Panc1 (cell line): ENCODE measurements at regions not wholly inside any gene's neighbourhood (a gene's known extent, or its start where the extent isn't known, plus 50 kb on each side); places are given as distances from the start of the nearest gene placed in this dataset.

Experiments used
- ATAC-seq: fragments of 200-7000 bp; cut with Tn5 transposase; 2 replicates; pipeline ENCODE4 v1.9.1; 2020; ENCODE audit warnings: mild to moderate bottlenecking, moderate library complexity
- BruUV-seq: library from RNA; stranded (reverse); fragments of 400-500 nt; replicated peaks from 2 replicates; lab custom pipeline; 2021; lab: Mats Ljungman, UMichigan
- CTCF ChIA-PET: fragments of 300-600 bp; sonication (Branson Sonifier 250); formaldehyde crosslinking; loops from one replicate; lab custom pipeline; 2022; ENCODE audit warnings: antibody characterized with exemption; lab: Charles Lee
- POLR2A ChIA-PET: fragments of 300-600 bp; sonication (Branson Sonifier 250); formaldehyde crosslinking; loops from one replicate; lab custom pipeline; 2022; ENCODE audit warnings: antibody characterized with exemption; lab: Charles Lee
- DNase-seq: peaks from one replicate; pipeline ENCODE4 v3.0.0-alpha.2; 2010; ENCODE audit warnings: low read depth, low spot score
- H3K27ac ChIP-seq: 2 replicates; pipeline ENCODE4 v1.5.1; 2011; ENCODE audit warnings: mild to moderate bottlenecking, low read length, inconsistent platforms
- H3K27me3 ChIP-seq: fragments of 200-500 bp; sonication (Bioruptor generic); 2 replicates; pipeline ENCODE4 v1.6.0; 2014; ENCODE audit warnings: low read length, inconsistent platforms; ENCODE audit not compliant: control insufficient read depth, insufficient read depth
- H3K36me3 ChIP-seq: fragments of 200-500 bp; sonication (Bioruptor generic); 2 replicates; pipeline ENCODE4 v1.5.1; 2014; ENCODE audit warnings: inconsistent platforms, mild to moderate bottlenecking, low read length, moderate library complexity; ENCODE audit not compliant: control insufficient read depth, insufficient read depth
- H3K4me1 ChIP-seq: 2 replicates; pipeline ENCODE4 v1.5.1; 2011; ENCODE audit warnings: inconsistent platforms, mild to moderate bottlenecking, low read length, moderate library complexity; ENCODE audit not compliant: control insufficient read depth, insufficient read depth
- H3K4me3 ChIP-seq, 2 experiments: 2 replicates each; pipeline ENCODE4 v1.5.1; 2011 to 2012; ENCODE audit warnings: low read depth in 2 of 2, low read length in 2 of 2, mild to moderate bottlenecking in 2 of 2, inconsistent platforms in 1 of 2, moderate library complexity in 1 of 2
- H3K9me3 ChIP-seq: fragments of 200-500 bp; sonication (Bioruptor generic); 2 replicates; pipeline ENCODE4 v1.5.1; 2014; ENCODE audit warnings: low read depth, mild to moderate bottlenecking, inconsistent platforms, low read length, moderate library complexity; ENCODE audit not compliant: control insufficient read depth, insufficient read depth
- POLR2AphosphoS5 ChIP-seq: IDR thresholded peaks from 2 replicates; pipeline ENCODE4 v1.6.1; 2012; ENCODE audit warnings: mild to moderate bottlenecking, low read depth, low read length, moderate library complexity
- SIN3A ChIP-seq: IDR thresholded peaks from 2 replicates; pipeline ENCODE4 v1.6.1; 2012; ENCODE audit warnings: low read depth, mild to moderate bottlenecking, low read length, moderate library complexity, borderline replicate concordance; ENCODE audit not compliant: insufficient read depth
- TCF7L2 ChIP-seq: IDR thresholded peaks from 2 replicates; pipeline ENCODE4 v1.6.1; 2011; ENCODE audit warnings: mild to moderate bottlenecking, low read depth, low read length, inconsistent platforms
- in situ Hi-C: cut with HindIII; loops from 2 replicates; pipeline ENCODE4 v1.10.0; 2016; ENCODE audit warnings: low sequenced_read_pairs, low pct_unique_long_range_greater_than_20kb
- intact Hi-C: fragments of 100-400 bp; cut with micrococcal nuclease; formaldehyde crosslinking; loops from one replicate; pipeline ENCODE4 v1.10.0; 2022; ENCODE audit not compliant: unreplicated experiment
- TF ChIP-seq, protein P1 (sequence below): fragments of 450-650 bp; IDR thresholded peaks from 2 replicates; pipeline ENCODE4 v1.5.1; 2017; ENCODE audit warnings: mild to moderate bottlenecking
- TF ChIP-seq, protein P2 (sequence below), 2 experiments: IDR thresholded peaks; 2 replicates each; pipeline ENCODE4 v1.6.1; 2011 to 2012; ENCODE audit warnings: low read depth in 2 of 2, control low read depth in 1 of 2, low read length in 1 of 2, mild to moderate bottlenecking in 1 of 2, moderate library complexity in 1 of 2; ENCODE audit not compliant: insufficient read depth in 1 of 2

DNA sequence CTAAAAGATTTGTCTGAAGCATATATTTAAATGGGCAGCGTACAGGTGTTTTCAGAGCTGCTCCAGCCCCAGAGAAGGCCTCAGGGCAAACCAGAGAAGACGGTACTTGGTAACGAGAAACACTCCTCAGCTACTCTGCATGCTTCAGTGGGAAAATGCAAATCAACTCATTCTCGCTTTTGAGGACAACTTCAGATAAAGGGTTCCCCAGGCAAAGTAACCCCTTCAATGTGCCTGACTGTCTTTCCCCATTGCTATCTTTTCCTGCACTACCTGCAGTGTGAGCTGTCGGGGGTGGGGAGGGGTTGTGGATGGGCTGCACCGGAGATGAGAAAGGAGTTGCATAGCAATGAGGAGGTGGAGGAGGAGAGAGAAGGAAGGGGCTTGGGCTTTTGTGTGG lies 339.7 kb upstream of the CLINT1 start:
- ATAC-seq = no peak
- intact Hi-C loops (no loop called here), in situ Hi-C loops (no loop called here)
- CTCF ChIA-PET = no interaction called here
- Histone ChIP-seq H3K27me3 (no peaks in the 10 kb centered on the region; the same call in none of the 2 replicates), H3K9me3 (no peaks in the 10 kb centered on the region), H3K4me3 (no peak overlapping the region), H3K27ac (no peak overlapping the region), H3K4me1 (no peaks in the 10 kb centered on the region), H3K36me3 (no peaks in the 10 kb centered on the region)
- no peak for DNase-seq
- POLR2A ChIA-PET = no interaction called here
- TF ChIP-seq, protein P1, sequence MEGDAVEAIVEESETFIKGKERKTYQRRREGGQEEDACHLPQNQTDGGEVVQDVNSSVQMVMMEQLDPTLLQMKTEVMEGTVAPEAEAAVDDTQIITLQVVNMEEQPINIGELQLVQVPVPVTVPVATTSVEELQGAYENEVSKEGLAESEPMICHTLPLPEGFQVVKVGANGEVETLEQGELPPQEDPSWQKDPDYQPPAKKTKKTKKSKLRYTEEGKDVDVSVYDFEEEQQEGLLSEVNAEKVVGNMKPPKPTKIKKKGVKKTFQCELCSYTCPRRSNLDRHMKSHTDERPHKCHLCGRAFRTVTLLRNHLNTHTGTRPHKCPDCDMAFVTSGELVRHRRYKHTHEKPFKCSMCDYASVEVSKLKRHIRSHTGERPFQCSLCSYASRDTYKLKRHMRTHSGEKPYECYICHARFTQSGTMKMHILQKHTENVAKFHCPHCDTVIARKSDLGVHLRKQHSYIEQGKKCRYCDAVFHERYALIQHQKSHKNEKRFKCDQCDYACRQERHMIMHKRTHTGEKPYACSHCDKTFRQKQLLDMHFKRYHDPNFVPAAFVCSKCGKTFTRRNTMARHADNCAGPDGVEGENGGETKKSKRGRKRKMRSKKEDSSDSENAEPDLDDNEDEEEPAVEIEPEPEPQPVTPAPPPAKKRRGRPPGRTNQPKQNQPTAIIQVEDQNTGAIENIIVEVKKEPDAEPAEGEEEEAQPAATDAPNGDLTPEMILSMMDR = no peak
- TF ChIP-seq, protein P2, sequence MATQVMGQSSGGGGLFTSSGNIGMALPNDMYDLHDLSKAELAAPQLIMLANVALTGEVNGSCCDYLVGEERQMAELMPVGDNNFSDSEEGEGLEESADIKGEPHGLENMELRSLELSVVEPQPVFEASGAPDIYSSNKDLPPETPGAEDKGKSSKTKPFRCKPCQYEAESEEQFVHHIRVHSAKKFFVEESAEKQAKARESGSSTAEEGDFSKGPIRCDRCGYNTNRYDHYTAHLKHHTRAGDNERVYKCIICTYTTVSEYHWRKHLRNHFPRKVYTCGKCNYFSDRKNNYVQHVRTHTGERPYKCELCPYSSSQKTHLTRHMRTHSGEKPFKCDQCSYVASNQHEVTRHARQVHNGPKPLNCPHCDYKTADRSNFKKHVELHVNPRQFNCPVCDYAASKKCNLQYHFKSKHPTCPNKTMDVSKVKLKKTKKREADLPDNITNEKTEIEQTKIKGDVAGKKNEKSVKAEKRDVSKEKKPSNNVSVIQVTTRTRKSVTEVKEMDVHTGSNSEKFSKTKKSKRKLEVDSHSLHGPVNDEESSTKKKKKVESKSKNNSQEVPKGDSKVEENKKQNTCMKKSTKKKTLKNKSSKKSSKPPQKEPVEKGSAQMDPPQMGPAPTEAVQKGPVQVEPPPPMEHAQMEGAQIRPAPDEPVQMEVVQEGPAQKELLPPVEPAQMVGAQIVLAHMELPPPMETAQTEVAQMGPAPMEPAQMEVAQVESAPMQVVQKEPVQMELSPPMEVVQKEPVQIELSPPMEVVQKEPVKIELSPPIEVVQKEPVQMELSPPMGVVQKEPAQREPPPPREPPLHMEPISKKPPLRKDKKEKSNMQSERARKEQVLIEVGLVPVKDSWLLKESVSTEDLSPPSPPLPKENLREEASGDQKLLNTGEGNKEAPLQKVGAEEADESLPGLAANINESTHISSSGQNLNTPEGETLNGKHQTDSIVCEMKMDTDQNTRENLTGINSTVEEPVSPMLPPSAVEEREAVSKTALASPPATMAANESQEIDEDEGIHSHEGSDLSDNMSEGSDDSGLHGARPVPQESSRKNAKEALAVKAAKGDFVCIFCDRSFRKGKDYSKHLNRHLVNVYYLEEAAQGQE (IDR thresholded peaks at IDR 0.05; ENCODE audit: insufficient read depth in 1 of 2, low read depth in 2 of 2, low read length in 1 of 2) = no peak
- TF ChIP-seq SIN3A (no peak), POLR2AphosphoS5 (no peak), TCF7L2 (no peak)
- no TSS peak for BruUV-seq

DNA sequence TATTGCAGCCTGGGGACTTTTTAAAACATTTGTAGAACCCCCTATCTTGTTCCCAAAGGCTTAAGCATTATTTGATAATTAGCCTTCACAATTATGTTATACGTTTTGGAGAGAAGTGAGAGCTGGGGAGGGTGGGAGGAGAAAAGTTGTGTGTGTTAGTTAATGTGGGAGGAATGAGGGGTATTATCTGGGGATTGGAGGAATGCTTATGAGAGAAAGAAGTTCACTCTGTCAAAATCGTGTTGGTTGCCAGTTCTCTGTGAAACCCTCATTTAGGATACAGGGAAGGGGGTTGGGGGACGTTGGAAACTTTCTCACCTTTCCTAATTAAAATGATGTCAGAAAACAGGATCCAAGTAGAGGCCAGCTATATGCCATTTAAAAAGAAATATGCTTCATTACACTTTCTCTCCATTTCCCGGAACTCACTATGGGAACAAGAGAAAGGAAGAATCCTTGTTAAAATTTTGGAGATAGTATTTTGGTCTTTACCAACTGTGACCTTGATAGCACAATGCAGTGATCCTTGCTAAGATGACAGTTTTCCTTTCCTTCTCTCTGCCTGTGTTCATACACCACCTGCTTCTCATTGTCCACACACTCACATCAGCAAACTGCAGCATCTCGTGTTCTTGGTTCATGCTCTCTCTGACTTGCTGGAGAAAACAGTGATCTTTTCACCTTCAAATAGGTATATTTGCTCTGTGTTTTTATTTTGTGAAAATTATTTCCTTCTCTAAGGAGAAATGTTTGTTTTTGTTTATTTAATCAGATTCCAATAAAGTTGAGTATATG lies 336.7 kb upstream of the CLINT1 start:
- H3K9me3 ChIP-seq = 0 out of 2 replicates have a peak, but pooled peaks cover 3% of the 10 kb centered on the region
- no peak overlapping the region for H3K27ac ChIP-seq
- BruUV-seq = no TSS peak
- no peaks in the 10 kb centered on the region for H3K4me1 ChIP-seq
- H3K4me3 ChIP-seq = no peak overlapping the region
- in situ Hi-C loops (no loop called here), intact Hi-C loops (no loop called here)
- TF ChIP-seq, protein P1 = no peak
- TF ChIP-seq POLR2AphosphoS5 = no peak
- no peak for TF ChIP-seq SIN3A
- no peak for TF ChIP-seq TCF7L2
- TF ChIP-seq, protein P2 (IDR thresholded peaks at IDR 0.05; ENCODE audit: insufficient read depth in 1 of 2, low read depth in 2 of 2, low read length in 1 of 2) = no peak
- no peak for DNase-seq
- ChIA-PET POLR2A (no interaction called here), CTCF (no interaction called here)
- H3K27me3 ChIP-seq = no peaks in the 10 kb centered on the region; the same call in none of the 2 replicates
- H3K36me3 ChIP-seq = no peaks in the 10 kb centered on the region
- ATAC-seq = no peak
